Neural cell (in vitro differentiated cells): ENCODE measurements at regions not wholly inside any gene's neighbourhood (a gene's known extent, or its start where the extent isn't known, plus 50 kb on each side); places are given as distances from the start of the nearest gene placed in this dataset.

Experiments
- H2AFZ ChIP-seq: fragments of 200-600, 300-800 bp; sonication (generic), shearing (Covaris generic); 2 replicates; pipeline ENCODE4 v1.6.0; 2014; ENCODE audit warnings: low read depth, mild to moderate bottlenecking, antibody characterized with exemption, low read length, moderate library complexity
- H3F3A ChIP-seq: fragments of 200-600 bp; shearing (Covaris generic); 2 replicates; pipeline ENCODE4 v1.6.1; 2016; ENCODE audit warnings: mild to moderate bottlenecking, moderate library complexity, mixed read lengths, antibody characterized with exemption, low read length; ENCODE audit not compliant: insufficient read depth, poor library complexity, severe bottlenecking
- H3K27ac ChIP-seq: fragments of 200-600, 300-800 bp; sonication (generic), shearing (Covaris generic); 2 replicates; pipeline ENCODE4 v1.5.1; 2014; ENCODE audit warnings: mild to moderate bottlenecking, low read length, moderate library complexity
- H3K27me3 ChIP-seq: fragments of 300-800, 200-600 bp; sonication (generic), shearing (Covaris generic); 2 replicates; pipeline ENCODE4 v1.6.0; 2014; ENCODE audit warnings: mild to moderate bottlenecking, low read depth, low read length, moderate library complexity; ENCODE audit not compliant: insufficient read depth
- H3K36me3 ChIP-seq: fragments of 300-800, 200-600 bp; sonication (generic), shearing (Covaris generic); 2 replicates; pipeline ENCODE4 v1.5.1; 2014; ENCODE audit warnings: mild to moderate bottlenecking, antibody characterized with exemption, low read length, moderate library complexity; ENCODE audit not compliant: insufficient read depth
- H3K4me2 ChIP-seq: fragments of 300-800, 200-600 bp; sonication (generic), shearing (Covaris generic); 2 replicates; pipeline ENCODE4 v1.6.0; 2014; ENCODE audit warnings: mild to moderate bottlenecking, low read length
- H3K4me3 ChIP-seq: fragments of 300-800, 200-600 bp; sonication (generic), shearing (Covaris generic); 2 replicates; pipeline ENCODE4 v1.5.1; 2014; ENCODE audit warnings: mild to moderate bottlenecking, low read length, moderate library complexity
- H3K79me2 ChIP-seq: fragments of 200-600 bp; shearing (Covaris generic); replicated peaks from 2 replicates; pipeline ENCODE4 v1.6.0; 2014; ENCODE audit warnings: mild to moderate bottlenecking, low read length, moderate library complexity; ENCODE audit not compliant: insufficient read depth
- H3K9ac ChIP-seq: fragments of 300-800, 200-600 bp; sonication (generic), shearing (Covaris generic); 2 replicates; pipeline ENCODE4 v1.6.1; 2016; ENCODE audit warnings: mild to moderate bottlenecking, low read length, mixed read lengths
- H3K9me2 ChIP-seq: fragments of 200-600 bp; shearing (Covaris generic); 2 replicates; pipeline ENCODE4 v1.6.1; 2016; ENCODE audit warnings: mild to moderate bottlenecking, low read length, mixed read lengths; ENCODE audit not compliant: insufficient read depth
- H3K9me3 ChIP-seq: fragments of 200-600, 300-800 bp; sonication (generic), shearing (Covaris generic); 2 replicates; pipeline ENCODE4 v1.6.1; 2016; ENCODE audit warnings: mild to moderate bottlenecking, mixed run types, low read length, moderate library complexity, mixed read lengths
- H4K20me1 ChIP-seq: fragments of 200-600 bp; shearing (Covaris generic); 2 replicates; pipeline ENCODE4 v1.6.1; 2016; ENCODE audit warnings: mild to moderate bottlenecking, mixed run types; ENCODE audit not compliant: insufficient read depth
- CTCF ChIP-seq: fragments of 450-650 bp; IDR thresholded peaks from 2 replicates; pipeline ENCODE4 v1.5.1; 2014; ENCODE audit warnings: antibody characterized with exemption, mild to moderate bottlenecking, moderate library complexity; ENCODE audit not compliant: poor library complexity, severe bottlenecking
- EP300 ChIP-seq: fragments of 450-650 bp; conservative IDR thresholded peaks from 2 replicates; pipeline ENCODE4 v1.6.1; 2014; ENCODE audit warnings: antibody characterized with exemption, mild to moderate bottlenecking, moderate library complexity; ENCODE audit not compliant: poor library complexity, severe bottlenecking
- EZH2 ChIP-seq: fragments of 200-600, 300-800 bp; shearing (Covaris generic), sonication (generic); IDR thresholded peaks from 2 replicates; pipeline ENCODE4 v1.6.1; 2014; ENCODE audit warnings: antibody characterized with exemption, low read length, borderline replicate concordance, mild to moderate bottlenecking; ENCODE audit not compliant: insufficient read depth, poor library complexity, severe bottlenecking
- MXI1 ChIP-seq: fragments of 450-650 bp; conservative IDR thresholded peaks from 2 replicates; pipeline ENCODE4 v1.6.1; 2014; ENCODE audit warnings: antibody characterized with exemption, mild to moderate bottlenecking; ENCODE audit not compliant: poor library complexity, severe bottlenecking
- POLR2AphosphoS5 ChIP-seq: IDR thresholded peaks from 2 replicates; pipeline ENCODE4 v1.6.1; 2012
- RAD21 ChIP-seq: fragments of 450-650 bp; conservative IDR thresholded peaks from 2 replicates; pipeline ENCODE4 v1.6.1; 2014; ENCODE audit warnings: antibody characterized with exemption, mild to moderate bottlenecking, moderate library complexity
- REST ChIP-seq: IDR thresholded peaks from 2 replicates; pipeline ENCODE4 v1.6.1; 2012; ENCODE audit warnings: borderline replicate concordance
- SMC3 ChIP-seq: fragments of 450-650 bp; conservative IDR thresholded peaks from 2 replicates; pipeline ENCODE4 v1.6.1; 2014; ENCODE audit warnings: antibody characterized with exemption, mild to moderate bottlenecking, moderate library complexity; ENCODE audit not compliant: poor library complexity
- TAF1 ChIP-seq: IDR thresholded peaks from 2 replicates; pipeline ENCODE4 v1.6.1; 2012; ENCODE audit warnings: low read depth

- Histone ChIP-seq H3K9ac (no peak overlapping the region), H3K27ac (no peak overlapping the region), H3K79me2 (no peaks in the 10 kb centered on the region), H3K36me3 (no peaks in the 10 kb centered on the region), H3K27me3 (no peaks in the 10 kb centered on the region), H3F3A (no peaks in the 10 kb centered on the region), H4K20me1 (no peaks in the 10 kb centered on the region), H2AFZ (no peak overlapping the region), H3K9me2 (no peaks in the 10 kb centered on the region), H3K9me3 (no peaks in the 10 kb centered on the region), H3K4me2 (no peak overlapping the region), H3K4me3 (no peak overlapping the region)
- no peak for TF ChIP-seq CTCF
- no peak for TF ChIP-seq RAD21
- TF ChIP-seq SMC3: no peak
- TF ChIP-seq EP300: no peak
- TF ChIP-seq REST: no peak
- TF ChIP-seq POLR2AphosphoS5: no peak
- TF ChIP-seq TAF1: no peak
- no peak for TF ChIP-seq EZH2
- TF ChIP-seq MXI1: no peak
These were observed 121.8 kb upstream of the NUDT7 start for GRCh38 chr16:77600555-77600954.

GRCh38 chr16:77603656-77604055, 118.7 kb upstream of the NUDT7 start:
- Histone ChIP-seq H3K4me2 (no peak overlapping the region), H3K36me3 (no peaks in the 10 kb centered on the region), H3F3A (no peaks in the 10 kb centered on the region), H3K27me3 (no peaks in the 10 kb centered on the region), H3K9me2 (no peaks in the 10 kb centered on the region), H3K79me2 (no peaks in the 10 kb centered on the region), H2AFZ (no peak overlapping the region), H3K4me3 (no peak overlapping the region), H3K9ac (no peak overlapping the region), H3K9me3 (no peaks in the 10 kb centered on the region), H3K27ac (no peak overlapping the region), H4K20me1 (no peaks in the 10 kb centered on the region)
- TF ChIP-seq EP300: no peak

GRCh38 chr16:77610496-77610895, 111.8 kb upstream of the NUDT7 start:
- no peaks in the 10 kb centered on the region for H3K9me2 ChIP-seq
- H4K20me1 ChIP-seq: no peaks in the 10 kb centered on the region
- no peak overlapping the region for H3K4me2 ChIP-seq
- no peak overlapping the region for H2AFZ ChIP-seq
- no peaks in the 10 kb centered on the region for H3F3A ChIP-seq
- no peak overlapping the region for H3K4me3 ChIP-seq
- TF ChIP-seq SMC3 (no peak), TAF1 (no peak), RAD21 (no peak), REST (no peak), EP300 (no peak), EZH2 (no peak), POLR2AphosphoS5 (no peak), CTCF (no peak), MXI1 (no peak)
- H3K27ac ChIP-seq: no peak overlapping the region
- H3K27me3 ChIP-seq: no peaks in the 10 kb centered on the region
- H3K36me3 ChIP-seq: no peaks in the 10 kb centered on the region
- H3K9ac ChIP-seq: no peak overlapping the region
- no peaks in the 10 kb centered on the region for H3K79me2 ChIP-seq
- H3K9me3 ChIP-seq: no peaks in the 10 kb centered on the region
